NCI-H69 (cell line): ENCODE measurements at regions not wholly inside any gene's neighbourhood (a gene's known extent, or its start where the extent isn't known, plus 50 kb on each side); places are given as distances from the start of the nearest gene placed in this dataset.
"Not testable (repeated sequence)": the region's sequence is repeated elsewhere in the genome, so short reads cannot be mapped to it uniquely, and the experiment has no call there.

ENCODE experiments used
- DNase-seq: peaks from one replicate; lab custom pipeline; 2025; lab: John Stamatoyannopoulos, UW

DNA sequence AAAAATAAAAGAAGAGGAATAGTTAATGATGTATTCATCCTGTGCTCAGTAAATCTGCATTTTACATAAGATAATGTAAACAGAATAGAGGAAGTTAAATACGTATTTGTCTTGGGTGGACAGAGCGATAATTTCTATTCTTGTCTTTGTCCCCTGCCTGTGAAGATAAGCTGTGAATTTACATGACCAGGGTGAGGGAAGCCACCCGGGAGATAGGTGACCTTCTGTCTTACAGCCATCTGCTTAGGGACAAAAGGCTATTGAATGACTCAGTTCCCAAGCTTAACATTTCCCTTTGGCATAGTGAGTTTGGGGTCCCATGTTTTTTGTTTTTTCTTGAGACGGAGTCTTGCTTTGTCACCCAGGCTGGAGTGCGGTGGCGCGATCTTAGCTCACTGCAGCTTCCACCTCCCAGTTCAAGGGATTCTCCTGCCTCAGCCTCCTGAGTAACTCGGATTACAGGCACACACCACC, 88.7 kb upstream of the KCTD7 start:
- no peak for DNase-seq

DNA sequence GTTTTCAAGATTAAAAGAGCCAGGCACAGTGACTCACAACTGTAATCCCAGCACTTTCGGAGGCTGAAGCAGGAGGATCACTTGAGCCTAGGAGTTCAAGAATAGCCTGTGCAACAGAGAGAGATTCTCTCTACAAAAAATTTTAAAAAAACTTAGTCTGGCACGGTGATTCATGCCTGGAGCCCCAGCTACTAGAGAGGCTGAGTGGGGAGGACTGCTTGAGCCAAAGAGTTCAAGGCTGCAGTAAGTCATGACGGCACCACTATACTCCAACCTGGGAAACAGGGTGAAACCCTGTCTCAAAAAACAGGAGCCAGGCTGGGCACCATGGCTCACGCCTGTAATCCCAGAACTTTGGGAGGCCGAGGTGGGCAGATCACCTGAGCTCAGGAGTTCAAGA, 86.6 kb upstream of the KCTD7 start:
- DNase-seq: no peak

DNA sequence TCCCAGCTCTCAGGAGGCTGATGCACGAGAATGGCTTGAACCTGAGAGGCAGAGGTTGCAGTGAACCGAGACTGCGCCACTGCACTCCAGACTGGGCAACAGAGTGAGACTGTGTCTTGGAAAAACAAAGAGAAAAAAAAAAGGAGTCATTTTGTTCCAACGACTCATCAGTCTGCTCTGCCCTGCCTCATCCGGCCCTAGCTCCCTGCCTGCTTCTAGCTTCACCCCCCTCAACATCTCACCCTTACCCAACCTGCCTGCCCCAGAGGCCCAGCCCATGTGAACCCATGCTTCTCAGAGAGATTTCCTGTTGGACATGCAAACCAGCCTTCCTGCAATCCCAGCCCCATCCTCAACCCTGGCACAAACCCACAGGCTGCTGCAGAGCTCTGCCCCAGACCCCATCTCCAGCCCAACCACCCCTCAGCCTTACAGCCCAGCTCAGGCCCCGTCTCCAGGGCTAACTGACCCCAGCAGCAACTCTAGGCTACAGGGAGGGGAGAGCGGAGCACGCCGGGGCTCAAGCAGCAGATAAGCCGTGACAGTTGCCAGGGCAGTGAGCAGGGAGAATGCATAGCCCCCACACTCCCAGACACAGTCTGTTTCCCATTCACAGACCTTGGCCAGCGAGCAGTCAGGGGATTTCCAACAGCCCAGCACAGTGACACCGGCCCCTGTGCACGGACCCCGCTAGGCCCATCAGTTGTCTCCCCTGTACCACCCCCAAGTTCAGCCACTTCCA, 86.0 kb upstream of the KCTD7 start:
- DNase-seq: no peak

DNA sequence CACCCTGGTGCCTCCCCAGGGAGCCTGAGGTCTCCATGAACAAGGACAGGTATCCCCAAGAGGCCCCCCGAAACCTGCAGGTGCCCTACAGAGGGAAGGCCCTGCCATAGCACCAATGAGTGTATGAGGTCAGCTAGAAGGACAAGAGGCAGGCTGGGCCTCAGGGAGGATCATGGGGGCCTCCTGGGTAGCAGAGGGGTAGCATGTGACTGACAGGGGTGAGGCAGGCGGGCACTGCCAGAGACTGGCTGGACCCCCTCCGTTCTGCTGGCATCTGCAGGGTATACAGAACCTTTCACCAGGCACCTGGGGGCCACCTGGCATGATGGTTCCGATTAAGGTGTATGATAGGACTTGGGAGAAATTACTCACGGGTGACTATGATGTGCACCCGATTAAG, 79.2 kb upstream of the KCTD7 start:
- DNase-seq: no peak

DNA sequence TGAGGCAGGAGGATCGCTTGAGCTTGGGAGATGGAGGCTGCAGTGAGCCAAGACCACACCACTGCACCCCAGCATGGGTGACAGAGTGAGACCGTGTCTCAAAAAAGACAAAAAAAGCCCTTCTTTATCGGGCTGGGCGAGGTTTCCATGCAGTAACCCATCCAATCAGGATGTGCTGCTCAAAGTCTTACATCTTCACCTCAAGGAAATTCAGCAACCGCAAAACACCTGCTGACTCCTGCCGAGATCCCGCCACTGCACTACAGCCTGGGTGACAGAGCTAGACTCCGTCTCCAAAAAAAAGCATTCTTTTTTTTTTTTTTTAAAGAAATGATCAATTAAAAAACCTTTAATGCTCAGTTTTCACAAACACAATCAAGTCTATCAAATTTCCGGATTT, 75.7 kb upstream of the KCTD7 start:
- DNase-seq: no peak

DNA sequence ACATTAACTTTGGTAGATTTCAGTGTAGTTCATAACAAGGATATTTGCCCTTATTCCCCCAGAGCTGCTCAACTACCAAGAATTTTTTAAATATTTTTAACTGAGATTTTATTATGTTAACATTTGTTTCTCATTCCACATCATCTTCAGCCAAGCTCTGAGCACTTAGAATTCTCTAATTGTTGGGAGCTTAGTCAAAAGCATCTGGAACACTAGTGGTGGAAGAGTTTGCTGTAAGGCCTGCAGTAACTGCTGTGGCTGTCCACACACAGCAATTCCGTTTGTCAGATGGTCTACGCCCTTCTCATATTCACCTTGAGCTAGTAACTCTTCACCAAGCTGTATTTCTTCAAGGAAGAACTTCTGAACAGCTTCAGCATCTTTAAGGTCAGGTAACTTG, 75.0 kb upstream of the KCTD7 start:
- DNase-seq: not testable (repeated sequence)

DNA sequence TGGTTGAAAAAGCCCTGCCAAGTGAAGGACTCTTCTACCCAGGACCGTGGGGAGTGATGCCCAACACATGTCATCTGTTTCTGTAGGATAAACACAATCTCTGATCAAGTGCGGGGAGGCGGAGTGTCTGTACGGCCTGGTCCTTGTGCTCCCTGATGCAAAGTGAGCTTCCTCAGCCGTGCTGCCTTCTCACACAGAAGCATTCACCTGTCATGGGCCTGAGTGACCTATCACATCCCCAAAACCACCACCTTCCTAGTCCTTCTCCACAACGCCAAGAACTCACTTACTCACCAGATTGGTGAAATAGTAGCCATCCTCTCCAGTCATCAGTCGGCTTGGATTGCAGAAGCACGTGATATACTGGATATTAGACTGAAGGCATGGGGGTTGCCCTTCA, 74.4 kb upstream of the KCTD7 start:
- not testable (repeated sequence) for DNase-seq

DNA sequence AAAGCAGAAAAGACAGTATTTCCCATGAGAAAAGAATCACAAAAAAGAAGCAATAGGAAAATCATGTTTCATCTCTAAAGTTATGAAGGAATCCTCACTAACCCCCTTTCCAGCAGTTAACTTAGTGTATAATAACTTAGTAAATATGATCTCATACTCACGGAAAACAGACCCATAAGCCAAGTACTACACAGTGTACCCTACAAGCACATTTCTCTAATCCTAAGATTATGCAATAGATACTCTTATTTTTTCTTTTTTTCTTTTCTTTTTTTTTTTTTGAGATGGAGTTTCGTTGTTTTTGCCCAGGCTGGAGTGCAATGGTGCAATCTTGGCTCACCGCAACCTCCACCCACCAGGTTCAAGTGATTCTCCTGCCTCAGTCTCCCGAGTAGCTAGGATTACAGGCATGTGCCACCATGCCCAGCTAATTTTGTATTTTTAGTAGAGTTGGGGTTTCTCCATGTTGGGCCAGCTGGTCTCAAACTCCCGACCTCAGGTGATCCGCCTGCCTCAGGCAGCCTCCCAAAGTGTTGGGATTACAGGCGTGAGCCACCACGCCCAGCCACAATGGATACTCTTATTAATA, 73.7 kb upstream of the KCTD7 start:
- not testable (repeated sequence) for DNase-seq

DNA sequence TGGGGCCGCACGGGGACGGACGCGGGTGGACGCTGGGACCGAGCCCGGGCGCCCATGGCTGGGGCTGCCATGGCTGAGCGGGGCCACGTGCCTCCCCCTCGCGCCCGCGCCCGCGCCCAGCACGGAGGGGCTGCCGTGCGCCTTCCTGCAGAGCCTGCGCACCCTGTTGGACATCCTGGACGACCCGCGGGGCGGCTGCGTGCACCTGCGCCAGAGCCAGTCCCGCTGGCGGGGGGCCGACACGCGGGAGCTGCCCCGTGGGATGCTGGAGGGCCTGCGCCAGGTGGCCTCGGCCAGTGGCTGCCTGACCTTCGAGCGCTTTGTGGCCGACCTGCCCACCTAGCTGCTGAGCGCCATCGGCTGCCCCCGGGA, 72.5 kb upstream of the KCTD7 start:
- no peak for DNase-seq

DNA sequence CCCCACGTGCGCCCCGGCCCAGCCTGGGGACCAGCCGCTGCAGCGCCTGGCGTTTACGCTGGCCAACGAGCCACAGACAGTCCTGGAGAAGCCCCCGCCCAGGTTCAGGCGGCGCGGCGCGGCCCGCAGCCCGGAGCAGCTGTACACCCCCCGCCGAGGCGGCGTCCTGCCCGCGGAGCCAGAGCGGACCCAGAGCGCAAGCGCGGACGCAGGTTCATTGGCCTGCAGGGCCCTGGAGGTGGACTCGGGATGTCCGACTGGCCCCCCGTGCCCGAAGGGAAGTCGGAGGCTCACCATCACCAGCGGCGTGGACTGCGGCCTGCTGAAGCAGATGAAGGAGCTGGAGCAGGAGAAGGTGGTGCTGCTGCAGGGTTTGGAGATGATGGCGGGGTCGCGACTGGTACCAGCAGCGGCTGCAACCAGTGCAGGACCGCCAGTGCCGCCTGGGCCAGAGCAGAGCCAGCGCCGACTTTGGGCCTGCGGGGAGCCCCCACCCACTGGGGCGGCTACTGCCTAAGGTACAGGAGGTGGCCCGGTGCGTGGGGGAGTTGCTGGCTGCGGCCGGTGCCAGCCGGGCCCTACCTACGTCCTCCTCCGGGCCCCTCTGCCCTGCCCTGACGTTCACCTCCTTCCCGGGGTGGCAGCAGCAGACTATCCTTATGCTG, 72.0 kb upstream of the KCTD7 start:
- no peak for DNase-seq

DNA sequence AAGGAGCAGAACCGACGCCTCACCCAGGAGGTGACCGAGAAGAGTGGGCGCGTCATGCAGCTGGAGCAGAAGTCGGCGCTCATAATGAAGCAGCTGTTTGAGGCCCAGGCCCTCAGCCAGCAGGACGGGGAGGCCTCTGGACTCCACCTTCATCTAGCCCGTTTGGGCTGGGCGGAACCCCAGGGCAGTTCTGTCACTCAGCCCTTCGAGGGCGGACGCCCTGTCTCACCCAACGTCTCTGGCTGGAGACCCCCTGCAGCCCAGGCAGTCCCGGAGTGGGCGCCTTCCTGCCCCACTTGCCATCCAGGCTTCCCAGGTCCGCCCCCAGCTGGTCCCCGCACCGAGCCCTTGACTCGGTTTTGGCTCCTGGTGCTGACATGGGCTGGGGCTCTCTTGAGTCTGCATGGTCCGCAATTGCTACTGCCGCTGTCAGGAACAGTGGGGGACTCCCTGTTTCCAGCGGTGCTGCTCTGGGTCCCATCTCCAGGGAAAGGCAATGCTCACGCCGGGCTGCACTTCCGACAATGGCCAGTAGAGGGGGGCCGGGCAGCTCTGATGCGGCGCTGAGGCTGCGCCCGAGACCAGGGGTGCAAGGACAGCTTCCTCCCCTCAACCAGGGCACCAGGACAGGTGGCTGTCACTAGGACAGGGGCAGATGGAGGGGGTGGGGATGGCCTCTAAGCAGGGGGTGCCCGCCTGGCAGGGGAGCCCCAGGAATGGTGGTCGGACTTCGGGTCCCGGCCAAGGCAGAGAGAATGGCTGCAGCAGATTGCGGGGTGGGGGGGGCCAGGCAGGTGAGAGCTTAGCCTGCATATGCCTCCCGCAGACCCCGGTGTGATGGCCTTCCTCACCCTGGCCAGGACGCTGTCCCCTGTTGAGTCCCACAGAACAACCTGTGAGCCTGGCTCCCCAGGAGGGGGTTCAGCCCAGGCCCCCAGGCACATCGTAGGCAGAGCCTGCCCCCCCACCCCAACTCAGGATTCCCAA, 71.2 kb upstream of the KCTD7 start:
- peak; percentile 52 for DNase-seq

DNA sequence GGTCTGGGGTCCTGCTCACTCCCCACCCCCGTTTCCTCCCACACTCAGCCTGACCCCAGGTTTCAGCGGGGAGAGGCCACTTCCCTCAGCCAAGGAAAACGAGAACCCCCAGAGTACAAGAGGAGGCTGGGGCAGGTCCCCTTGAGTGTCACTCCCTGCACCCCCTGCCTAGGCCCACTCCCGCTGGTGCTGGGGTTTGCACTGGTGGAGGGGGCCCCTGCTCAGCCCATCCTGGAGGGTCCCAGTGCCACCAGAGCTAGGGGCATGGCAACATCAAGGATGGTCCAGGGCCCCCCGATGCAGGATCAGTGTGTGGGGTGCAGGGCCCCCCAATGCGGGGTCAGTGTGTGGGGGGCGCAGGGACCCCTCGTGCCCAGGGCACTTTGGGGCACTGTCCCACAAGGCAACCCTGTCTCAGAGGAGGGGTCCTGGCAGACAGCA, 70.5 kb upstream of the KCTD7 start:
- DNase-seq: no peak

DNA sequence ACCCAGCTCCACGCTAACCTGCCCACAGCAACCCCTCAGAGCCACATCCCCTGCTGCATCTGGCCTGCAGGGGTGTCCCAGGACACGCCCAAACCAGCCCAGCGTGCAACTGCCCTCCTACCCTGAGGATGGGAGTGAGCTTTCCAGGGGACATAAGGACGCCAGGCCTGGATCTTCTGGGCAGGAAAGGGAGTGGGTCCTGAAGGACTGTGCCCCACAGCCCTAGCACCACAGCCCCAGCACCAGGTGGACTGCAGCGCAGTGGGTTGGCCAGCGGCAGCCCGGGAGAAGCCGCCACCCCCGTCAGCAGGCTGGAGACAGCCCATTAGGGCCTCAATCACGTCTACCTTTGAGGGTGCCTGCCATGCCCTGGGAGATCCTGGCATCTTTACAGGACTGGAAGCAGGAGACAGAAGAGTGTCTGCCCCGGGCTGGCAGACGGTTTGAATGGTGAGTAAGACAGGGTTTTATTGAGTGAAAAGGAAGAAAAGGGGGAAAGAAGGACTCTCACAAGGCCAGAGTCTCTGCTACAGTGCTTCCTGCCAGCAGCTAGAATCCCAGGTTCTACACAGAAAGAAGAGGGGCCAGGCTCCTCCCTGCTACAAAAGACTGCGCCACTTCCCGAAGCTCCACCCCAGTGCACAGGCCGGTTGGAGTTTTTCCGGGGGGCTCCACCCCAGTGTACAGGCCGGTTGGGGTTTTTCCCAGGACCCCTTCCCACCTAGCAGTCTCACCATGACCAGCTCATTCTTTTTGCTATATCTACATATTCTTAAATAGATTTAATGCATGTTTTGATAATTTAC, 69.8 kb upstream of the KCTD7 start:
- DNase-seq: no peak

DNA sequence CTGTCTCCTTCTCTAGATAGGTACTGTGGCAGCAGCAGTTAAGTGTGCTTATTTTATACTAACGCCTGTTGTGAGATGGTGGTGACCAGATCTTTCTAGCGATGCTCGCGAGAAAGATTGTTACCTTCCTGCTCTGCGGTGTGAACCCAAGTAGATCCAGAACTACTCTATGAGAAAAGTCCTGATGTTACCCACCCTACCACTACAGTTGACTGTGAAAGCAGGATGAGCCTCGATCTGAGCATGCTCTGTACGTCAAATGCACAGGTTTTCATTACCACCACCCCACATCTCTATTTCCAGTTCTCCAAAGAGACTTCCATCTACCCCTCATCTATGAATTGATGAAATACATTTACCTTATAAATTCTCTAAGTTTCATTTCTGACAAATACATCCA, 64.6 kb upstream of the KCTD7 start:
- DNase-seq: no peak

DNA sequence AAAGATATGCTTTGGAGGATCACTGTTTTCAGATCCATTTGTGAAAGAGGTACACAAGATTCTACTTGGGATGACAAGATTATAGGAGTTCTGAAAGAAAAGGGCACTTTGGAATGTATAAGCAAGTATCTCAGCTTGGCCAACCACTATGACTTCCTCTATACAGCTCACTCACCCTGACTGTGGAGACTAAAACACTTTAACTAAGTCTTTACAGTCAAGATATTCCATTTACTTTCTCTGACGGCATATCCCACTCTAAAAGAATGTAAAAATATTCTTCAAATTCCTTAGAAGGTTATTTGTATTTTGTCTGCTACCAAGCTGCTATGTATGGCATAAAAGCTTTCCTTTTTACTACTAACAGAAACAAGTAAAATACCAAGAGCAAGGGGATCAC, 58.5 kb upstream of the KCTD7 start:
- not testable (repeated sequence) for DNase-seq

DNA sequence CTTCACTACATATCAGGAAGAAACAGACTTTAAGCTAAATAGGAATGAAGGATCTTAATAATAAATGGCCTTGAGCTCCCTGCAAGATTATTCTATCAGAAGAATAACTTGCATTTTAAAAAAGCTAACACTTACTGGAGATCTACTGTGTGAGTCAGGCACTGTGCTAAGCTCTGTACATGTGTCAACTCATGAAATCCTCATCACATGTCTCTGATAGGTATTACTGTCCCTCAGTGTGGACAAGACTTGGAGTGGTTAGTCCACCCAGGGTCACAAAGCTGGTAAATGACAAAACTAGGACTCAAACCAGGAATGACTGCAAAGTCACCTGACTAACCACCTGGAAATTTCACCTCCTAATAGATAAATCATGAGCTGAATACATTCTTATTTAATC, 57.1 kb upstream of the KCTD7 start:
- DNase-seq: no peak

DNA sequence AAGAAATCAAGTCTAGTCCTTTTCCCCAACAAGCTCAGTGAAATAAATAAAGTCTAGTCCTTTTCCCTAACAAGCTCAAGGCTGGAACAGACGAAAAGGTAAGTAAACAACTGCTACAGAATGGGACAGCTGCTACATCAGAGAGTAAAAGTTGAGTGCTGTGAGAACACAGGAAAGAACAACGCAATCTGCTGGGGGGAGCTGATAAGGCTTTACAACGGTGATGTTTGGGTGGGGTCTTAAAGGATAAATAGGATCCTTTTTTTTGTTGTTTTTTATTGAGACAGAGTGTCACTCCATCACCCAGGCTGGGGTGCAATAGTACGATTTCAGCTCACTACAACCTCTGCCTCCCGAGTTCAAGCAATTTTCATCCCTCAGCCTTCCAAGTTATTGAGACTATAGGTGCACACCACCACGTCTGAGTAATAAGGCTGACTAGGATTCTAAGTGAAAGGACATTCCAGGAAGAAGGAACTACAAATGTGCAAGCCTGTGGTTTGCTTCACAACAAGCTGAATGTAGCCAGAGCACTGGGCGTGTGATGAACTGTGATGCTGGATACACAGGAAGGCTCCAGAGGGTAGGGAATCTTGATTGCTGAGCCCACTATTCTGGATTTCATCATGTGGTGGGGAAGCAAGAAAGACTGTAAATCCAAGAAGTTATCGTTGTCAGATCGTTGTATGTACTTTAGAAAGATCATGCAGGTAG, 54.7 kb upstream of the KCTD7 start:
- not testable (repeated sequence) for DNase-seq

DNA sequence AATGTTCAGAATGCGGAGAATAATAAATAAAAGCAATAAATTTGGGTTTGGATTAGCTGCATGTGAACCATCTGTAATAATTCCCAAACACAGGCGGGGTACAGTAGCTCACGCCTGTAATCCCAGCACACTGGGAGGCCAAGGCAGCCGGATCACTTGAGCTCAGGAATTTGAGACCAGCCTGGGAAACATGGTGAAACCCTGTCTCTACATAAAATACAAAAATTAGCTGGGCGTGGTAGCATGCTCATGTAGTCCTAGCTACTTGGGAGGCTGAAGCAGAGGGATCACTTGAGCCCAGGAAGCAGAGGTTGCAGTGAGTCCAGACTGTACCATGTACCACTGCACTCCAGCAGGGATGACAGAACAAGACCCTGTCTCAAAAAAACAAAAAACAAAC, 53.9 kb upstream of the KCTD7 start:
- not testable (repeated sequence) for DNase-seq

DNA sequence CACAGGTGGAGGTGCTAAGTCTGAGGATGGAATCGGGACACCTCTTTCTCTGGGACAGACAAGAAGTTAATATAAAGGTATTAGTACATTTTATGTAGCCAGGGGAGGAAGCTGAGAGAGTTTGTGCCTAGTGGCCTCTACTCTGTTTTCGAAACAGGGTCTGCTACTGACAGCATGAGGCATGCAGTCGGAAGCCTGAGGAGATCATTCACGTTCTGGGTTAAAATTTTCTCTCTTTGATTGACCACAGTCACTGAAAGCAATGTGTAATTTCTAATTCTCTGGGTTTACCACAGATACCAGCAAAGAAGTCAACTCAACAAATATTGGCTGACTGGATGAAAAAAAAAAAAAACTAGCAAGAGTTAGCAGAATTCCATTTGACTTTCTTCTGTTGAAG, 53.3 kb upstream of the KCTD7 start:
- DNase-seq: no peak

DNA sequence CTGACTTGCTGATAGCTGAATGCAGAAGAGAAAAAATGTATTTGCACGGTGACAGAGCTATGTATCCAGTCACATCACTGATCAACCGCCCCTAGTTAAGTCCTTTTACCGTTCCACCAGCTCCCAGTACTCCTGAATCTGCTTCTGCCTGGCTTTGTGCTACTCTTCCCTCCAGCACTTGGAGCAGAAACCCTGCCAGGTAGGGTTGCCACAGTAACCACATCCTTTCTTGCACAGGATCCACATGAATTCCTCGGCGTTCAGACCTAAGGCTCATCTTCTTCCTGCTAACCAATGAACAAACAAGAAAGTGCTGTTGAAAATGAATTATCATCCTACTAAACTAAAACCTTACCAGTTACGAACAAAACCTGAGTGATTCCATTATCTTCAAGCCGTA, 52.0 kb upstream of the KCTD7 start:
- DNase-seq: no peak
